Caco-2 (cell line): ENCODE measurements at regions not wholly inside any gene's neighbourhood (a gene's known extent, or its start where the extent isn't known, plus 50 kb on each side); places are given as distances from the start of the nearest gene placed in this dataset.
A peak's percentile ranks its signal among the peaks of the same experiment; 100 is the strongest.

Experiments used
- BruUV-seq: library from RNA; stranded (reverse); fragments of 400-500 nt; replicated peaks from 2 replicates; lab custom pipeline; 2021; lab: Mats Ljungman, UMichigan
- CTCF ChIA-PET: fragments of 300-600 bp; sonication (Branson Sonifier 250); formaldehyde crosslinking; loops from one replicate; lab custom pipeline; 2022; ENCODE audit warnings: antibody characterized with exemption; lab: Charles Lee
- POLR2A ChIA-PET: fragments of 300-600 bp; sonication (Branson Sonifier 250); formaldehyde crosslinking; loops from one replicate; lab custom pipeline; 2022; ENCODE audit warnings: antibody characterized with exemption; lab: Charles Lee
- DNase-seq, 2 experiments: peaks; one replicate each; pipeline versions ENCODE4 v3.0.0 to v3.0.0-alpha.2; 2020 to 2022
- H3K27me3 ChIP-seq: replicated peaks from 2 replicates; pipeline ENCODE4 v1.6.0; 2011; ENCODE audit warnings: low read length; ENCODE audit not compliant: control insufficient read depth, insufficient read depth
- H3K36me3 ChIP-seq: 2 replicates; pipeline ENCODE4 v1.5.1; 2011; ENCODE audit warnings: low read length; ENCODE audit not compliant: control insufficient read depth, insufficient read depth
- H3K4me1 ChIP-seq: fragments of 250-450 bp; sonication (Bioruptor Pico); 2 replicates; pipeline ENCODE4 v1.5.1; 2020; ENCODE audit warnings: mild to moderate bottlenecking
- H3K4me3 ChIP-seq: 2 replicates; pipeline ENCODE4 v1.5.1; 2011; ENCODE audit warnings: low read depth, mild to moderate bottlenecking, control low read depth, low read length
- H3K9me3 ChIP-seq: fragments of 250-450 bp; sonication (Bioruptor Pico); 2 replicates; pipeline ENCODE4 v1.5.1; 2020; ENCODE audit warnings: mild to moderate bottlenecking, moderate library complexity
- H3K27ac Mint-ChIP-seq: one replicate; pipeline ENCODE4 v1.8.0; 2022; ENCODE audit warnings: mixed read lengths; ENCODE audit not compliant: unreplicated experiment
- H3K27me3 Mint-ChIP-seq: one replicate; pipeline ENCODE4 v1.8.0; 2022; ENCODE audit warnings: mixed read lengths; ENCODE audit not compliant: insufficient read depth, unreplicated experiment
- H3K36me3 Mint-ChIP-seq: one replicate; pipeline ENCODE4 v1.8.0; 2022; ENCODE audit warnings: mild to moderate bottlenecking, mixed read lengths; ENCODE audit not compliant: insufficient read depth, unreplicated experiment
- H3K4me1 Mint-ChIP-seq: one replicate; pipeline ENCODE4 v1.8.0; 2022; ENCODE audit warnings: low read depth, mixed read lengths; ENCODE audit not compliant: unreplicated experiment
- H3K4me3 Mint-ChIP-seq: one replicate; pipeline ENCODE4 v1.8.0; 2022; ENCODE audit warnings: mild to moderate bottlenecking, moderate library complexity, mixed read lengths; ENCODE audit not compliant: unreplicated experiment
- H3K9me3 Mint-ChIP-seq: one replicate; pipeline ENCODE4 v1.8.0; 2022; ENCODE audit warnings: mixed read lengths; ENCODE audit not compliant: unreplicated experiment
- intact Hi-C: fragments of 100-400 bp; cut with micrococcal nuclease; formaldehyde crosslinking; loops from one replicate; pipeline ENCODE4 v1.10.0; 2022; ENCODE audit not compliant: unreplicated experiment
- TF ChIP-seq, protein P1 (sequence below), 2 experiments: fragments of 200-600 bp in 1 of 2; IDR thresholded peaks; 1 replicate in 1 of 2; 2 replicates in 1 of 2; pipeline versions ENCODE4 v1.5.1 to v1.8.0; 2011 to 2022; ENCODE audit warnings: antibody characterized with exemption in 1 of 2, control low read depth in 1 of 2, inconsistent platforms in 1 of 2, low read depth in 1 of 2, low read length in 1 of 2, mild to moderate bottlenecking in 1 of 2, moderate library complexity in 1 of 2; ENCODE audit not compliant: insufficient read depth in 1 of 2, severe bottlenecking in 1 of 2, unreplicated experiment in 1 of 2

DNA sequence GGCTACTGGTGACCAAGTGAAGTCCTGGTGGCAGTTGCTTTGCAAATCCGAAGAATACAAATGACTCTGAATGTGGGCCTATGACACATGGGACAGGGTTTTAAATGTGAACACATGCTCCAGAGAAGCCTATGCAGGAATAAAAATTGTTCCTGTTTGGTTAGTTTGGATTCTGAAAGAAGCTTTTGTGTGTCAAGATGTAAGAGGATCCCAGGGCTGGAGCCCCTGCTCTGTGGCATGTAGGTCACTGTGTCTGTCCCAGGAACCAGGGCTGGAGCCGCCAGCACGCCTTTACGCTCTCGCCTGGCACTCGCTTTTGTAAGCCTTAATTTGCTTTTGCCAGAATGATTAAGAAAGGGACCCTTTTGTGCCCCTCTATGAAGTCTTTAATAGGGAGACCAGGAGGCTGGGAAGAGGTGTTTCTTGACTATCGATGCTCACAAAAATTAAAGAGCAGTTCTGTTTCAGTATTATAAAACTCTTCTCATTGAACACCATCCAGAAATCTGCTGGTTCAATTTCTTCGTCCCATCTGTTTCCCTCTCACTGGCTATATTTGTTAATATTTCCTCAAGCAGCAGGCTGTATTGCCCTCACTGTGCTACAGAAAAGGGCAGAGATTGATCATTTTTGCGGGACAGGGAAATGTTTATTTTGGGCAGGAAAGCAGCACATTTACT is 532.7 kb upstream of the POU3F3 start:
- H3K4me1 ChIP-seq: no peaks in the 10 kb centered on the region
- CTCF ChIA-PET: interaction anchor here (0.6 kb wide), 1 partner anchor 17 kb away, joined by 3 read pairs; no protein-coding TSS in a partner anchor
- POLR2A ChIA-PET: no interaction called here
- H3K4me3 ChIP-seq: no peak overlapping the region
- Mint-ChIP-seq H3K4me3 (no peak overlapping the region), H3K9me3 (no peaks in the 10 kb centered on the region), H3K27ac (no peak overlapping the region), H3K4me1 (no peaks in the 10 kb centered on the region), H3K36me3 (no peaks in the 10 kb centered on the region), H3K27me3 (peaks cover 19% of the 10 kb centered on the region)
- BruUV-seq: no TSS peak
- H3K27me3 ChIP-seq: no peaks in the 10 kb centered on the region
- DNase-seq: no peak
- no peaks in the 10 kb centered on the region for H3K36me3 ChIP-seq
- no peaks in the 10 kb centered on the region for H3K9me3 ChIP-seq
- TF ChIP-seq, protein P1, sequence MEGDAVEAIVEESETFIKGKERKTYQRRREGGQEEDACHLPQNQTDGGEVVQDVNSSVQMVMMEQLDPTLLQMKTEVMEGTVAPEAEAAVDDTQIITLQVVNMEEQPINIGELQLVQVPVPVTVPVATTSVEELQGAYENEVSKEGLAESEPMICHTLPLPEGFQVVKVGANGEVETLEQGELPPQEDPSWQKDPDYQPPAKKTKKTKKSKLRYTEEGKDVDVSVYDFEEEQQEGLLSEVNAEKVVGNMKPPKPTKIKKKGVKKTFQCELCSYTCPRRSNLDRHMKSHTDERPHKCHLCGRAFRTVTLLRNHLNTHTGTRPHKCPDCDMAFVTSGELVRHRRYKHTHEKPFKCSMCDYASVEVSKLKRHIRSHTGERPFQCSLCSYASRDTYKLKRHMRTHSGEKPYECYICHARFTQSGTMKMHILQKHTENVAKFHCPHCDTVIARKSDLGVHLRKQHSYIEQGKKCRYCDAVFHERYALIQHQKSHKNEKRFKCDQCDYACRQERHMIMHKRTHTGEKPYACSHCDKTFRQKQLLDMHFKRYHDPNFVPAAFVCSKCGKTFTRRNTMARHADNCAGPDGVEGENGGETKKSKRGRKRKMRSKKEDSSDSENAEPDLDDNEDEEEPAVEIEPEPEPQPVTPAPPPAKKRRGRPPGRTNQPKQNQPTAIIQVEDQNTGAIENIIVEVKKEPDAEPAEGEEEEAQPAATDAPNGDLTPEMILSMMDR (IDR thresholded peaks at IDR 0.05; ENCODE audit: insufficient read depth in 1 of 2, low read depth in 1 of 2, low read length in 1 of 2, severe bottlenecking in 1 of 2, unreplicated experiment in 1 of 2): no peak
- intact Hi-C loops: no loop called here

DNA sequence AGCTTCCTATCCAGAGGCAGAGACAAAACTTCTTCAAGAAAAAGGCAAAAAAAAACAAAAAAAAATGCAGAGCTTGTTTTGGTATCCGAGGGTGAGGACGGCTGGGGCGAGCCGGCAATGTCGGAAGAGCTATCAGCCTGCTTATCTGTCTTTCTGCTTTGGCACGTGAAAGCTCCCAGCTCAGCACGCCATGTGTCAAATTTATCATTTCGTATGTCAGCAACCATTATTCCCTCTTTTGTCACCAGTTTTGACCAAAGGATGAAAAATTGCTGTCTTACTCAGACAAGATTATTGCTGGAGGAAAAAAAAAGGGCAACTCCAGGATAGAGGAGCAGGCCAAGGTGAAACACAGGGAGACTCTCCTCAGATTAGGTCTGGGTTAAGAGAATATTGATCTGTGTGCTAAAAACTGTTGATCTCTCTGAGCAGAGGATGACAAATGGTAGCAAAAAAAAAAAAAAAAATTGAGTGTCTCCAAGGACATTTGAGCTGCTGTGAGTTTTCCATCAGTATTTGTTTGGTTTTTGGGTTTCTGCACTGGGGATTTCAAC is 532.0 kb upstream of the POU3F3 start:
- H3K4me1 ChIP-seq: no peaks in the 10 kb centered on the region
- Mint-ChIP-seq H3K4me3 (no peak overlapping the region), H3K27me3 (peaks cover 19% of the 10 kb centered on the region), H3K27ac (no peak overlapping the region), H3K9me3 (no peaks in the 10 kb centered on the region), H3K4me1 (no peaks in the 10 kb centered on the region), H3K36me3 (no peaks in the 10 kb centered on the region)
- TF ChIP-seq, protein P1 (IDR thresholded peaks at IDR 0.05; ENCODE audit: insufficient read depth in 1 of 2, low read depth in 1 of 2, low read length in 1 of 2, severe bottlenecking in 1 of 2, unreplicated experiment in 1 of 2): no peak
- POLR2A ChIA-PET: no interaction called here
- DNase-seq: no peak
- intact Hi-C loops: no loop called here
- no TSS peak for BruUV-seq
- H3K27me3 ChIP-seq: no peaks in the 10 kb centered on the region
- no peaks in the 10 kb centered on the region for H3K36me3 ChIP-seq
- CTCF ChIA-PET: interaction anchor here (0.6 kb wide), 1 partner anchor 16 kb away, joined by 3 read pairs; no protein-coding TSS in a partner anchor
- no peak overlapping the region for H3K4me3 ChIP-seq
- H3K9me3 ChIP-seq: no peaks in the 10 kb centered on the region

DNA sequence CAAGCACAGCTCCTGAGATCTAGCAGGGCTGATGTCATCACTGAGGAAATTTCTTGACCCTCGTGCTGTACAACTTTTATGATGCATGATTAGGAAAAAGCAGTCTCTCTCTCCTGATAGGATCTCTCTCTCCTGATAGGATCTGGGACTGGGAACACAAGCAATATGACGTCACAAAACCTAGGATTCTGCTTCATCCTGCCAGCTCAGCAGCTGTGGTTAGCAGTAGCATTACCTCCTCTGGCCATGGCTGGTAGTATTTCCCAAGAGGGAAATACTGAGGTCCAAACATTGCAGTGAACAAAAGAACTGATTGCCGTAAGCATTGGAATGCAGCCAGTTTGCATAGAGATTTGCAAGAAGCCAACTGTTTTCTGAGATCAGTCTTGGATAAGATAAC is 521.2 kb upstream of the POU3F3 start:
- TF ChIP-seq, protein P1 (IDR thresholded peaks at IDR 0.05; ENCODE audit: insufficient read depth in 1 of 2, low read depth in 1 of 2, low read length in 1 of 2, severe bottlenecking in 1 of 2, unreplicated experiment in 1 of 2): no peak
- Histone ChIP-seq H3K4me1 (peaks cover 21% of the 10 kb centered on the region; the same call in 1 of the 2 replicates), H3K36me3 (no peaks in the 10 kb centered on the region), H3K9me3 (no peaks in the 10 kb centered on the region; the same call in 1 of the 2 replicates), H3K4me3 (no peak overlapping the region), H3K27me3 (no peaks in the 10 kb centered on the region)
- DNase-seq: peak; percentile 51 to 54
- no TSS peak for BruUV-seq
- Mint-ChIP-seq H3K27me3 (no peaks in the 10 kb centered on the region), H3K9me3 (peaks cover 21% of the 10 kb centered on the region), H3K36me3 (no peaks in the 10 kb centered on the region), H3K4me3 (no peak overlapping the region), H3K27ac (no peak overlapping the region), H3K4me1 (peaks cover 7% of the 10 kb centered on the region)
- POLR2A ChIA-PET: no interaction called here
- CTCF ChIA-PET: no interaction called here
- intact Hi-C loops: loop anchor here (10.0 kb wide), 1 partner anchor 218 kb away; no protein-coding TSS in a partner anchor
